ENCODE measurements at regions not wholly inside any gene's neighbourhood (a gene's known extent, or its start where the extent isn't known, plus 50 kb on each side); places are given as distances from the start of the nearest gene placed in this dataset.

- TF ChIP-seq POLR2A (IDR thresholded peaks at IDR 0.05) (no peak), CTCF (IDR thresholded peaks at IDR 0.05) (no peak)
These were observed 256.5 kb upstream of the USP15 start for GRCh38 chr12:62003701-62004100.
